MCF 10A (cell line): ENCODE measurements at regions not wholly inside any gene's neighbourhood (a gene's known extent, or its start where the extent isn't known, plus 50 kb on each side); places are given as distances from the start of the nearest gene placed in this dataset.
"Not testable (repeated sequence)": the region's sequence is repeated elsewhere in the genome, so short reads cannot be mapped to it uniquely, and the experiment has no call there.

Experiments used
- BruUV-seq: library from RNA; stranded (reverse); fragments of 400-500 nt; replicated peaks from 2 replicates; lab custom pipeline; 2021; lab: Mats Ljungman, UMichigan
- CTCF ChIA-PET: fragments of 300-600 bp; sonication (Branson Sonifier 250); formaldehyde crosslinking; extraction: SDS; loops from one replicate; lab custom pipeline; 2021; ENCODE audit warnings: antibody characterized with exemption, inconsistent platforms; lab: Yijun Ruan, JAX
- POLR2A ChIA-PET: fragments of 300-600, 350-650 bp; sonication (Branson Sonifier 250); formaldehyde crosslinking; extraction: SDS; loops from one replicate; lab custom pipeline; 2020; ENCODE audit warnings: antibody characterized with exemption, inconsistent platforms; lab: Yijun Ruan, JAX
- DNase-seq: peaks from one replicate; pipeline ENCODE4 v3.0.0-alpha.2; 2018; ENCODE audit not compliant: unreplicated experiment
- H3K27ac Mint-ChIP-seq: one replicate; pipeline ENCODE4 v1.8.0; 2022; ENCODE audit warnings: mild to moderate bottlenecking, low read depth, mixed read lengths; ENCODE audit not compliant: unreplicated experiment
- H3K27me3 Mint-ChIP-seq: one replicate; pipeline ENCODE4 v1.8.0; 2022; ENCODE audit warnings: mixed read lengths; ENCODE audit not compliant: insufficient read depth, unreplicated experiment
- H3K36me3 Mint-ChIP-seq: one replicate; pipeline ENCODE4 v1.8.0; 2022; ENCODE audit warnings: mild to moderate bottlenecking, moderate library complexity, mixed read lengths; ENCODE audit not compliant: insufficient read depth, unreplicated experiment
- H3K4me1 Mint-ChIP-seq: one replicate; pipeline ENCODE4 v1.8.0; 2022; ENCODE audit warnings: mixed read lengths; ENCODE audit not compliant: insufficient read depth, unreplicated experiment
- H3K4me3 Mint-ChIP-seq: one replicate; pipeline ENCODE4 v1.8.0; 2022; ENCODE audit warnings: mild to moderate bottlenecking, moderate library complexity, mixed read lengths; ENCODE audit not compliant: unreplicated experiment
- H3K9me3 Mint-ChIP-seq: one replicate; pipeline ENCODE4 v1.8.0; 2022; ENCODE audit warnings: mixed read lengths; ENCODE audit not compliant: unreplicated experiment
- CTCF ChIP-seq: fragments of 200-600 bp; IDR thresholded peaks from one replicate; pipeline ENCODE4 v1.8.0; 2022; ENCODE audit warnings: antibody characterized with exemption, mild to moderate bottlenecking; ENCODE audit not compliant: unreplicated experiment
- intact Hi-C: fragments of 100-400 bp; cut with micrococcal nuclease; formaldehyde crosslinking; loops from 2 replicates; pipeline ENCODE4 v1.14.1; 2022

- BruUV-seq, result no TSS peak
- Mint-ChIP-seq H3K4me3 (no peak overlapping the region), H3K27me3 (no peaks in the 10 kb centered on the region), H3K9me3 (no peaks in the 10 kb centered on the region), H3K4me1 (no peaks in the 10 kb centered on the region), H3K27ac (no peak overlapping the region), H3K36me3 (peaks cover 3% of the 10 kb centered on the region)
- no peak for TF ChIP-seq CTCF
- CTCF ChIA-PET, result interaction anchor here (0.8 to 2.6 kb wide), 2 partner anchors 14 to 114 kb away, joined by 3 to 6 read pairs; no protein-coding TSS in a partner anchor
- no peak for DNase-seq
- POLR2A ChIA-PET, result interaction anchor here (0.6 to 2.1 kb wide), 3 partner anchors 9 to 245 kb away, joined by 3 to 7 read pairs (median 4); no protein-coding TSS in a partner anchor
- intact Hi-C loops, result no loop called here
Measured at GRCh38 chr20:51945881-51946280, 143.6 kb upstream of the SALL4 start.

- POLR2A ChIA-PET, result interaction anchor here (1.7 to 2.1 kb wide), 2 partner anchors 10 to 40 kb away, joined by 4 to 7 read pairs; no protein-coding TSS in a partner anchor
Measured at GRCh38 chr20:51945177-51945576, 142.9 kb upstream of the SALL4 start.

GRCh38 chr20:51943761-51944160 is 141.4 kb upstream of the SALL4 start:
- intact Hi-C loops, result no loop called here
- Mint-ChIP-seq H3K27ac (no peak overlapping the region), H3K36me3 (peaks cover 5% of the 10 kb centered on the region), H3K27me3 (no peaks in the 10 kb centered on the region), H3K9me3 (no peaks in the 10 kb centered on the region), H3K4me1 (peaks cover 6% of the 10 kb centered on the region), H3K4me3 (no peak overlapping the region)
- no peak for DNase-seq
- CTCF ChIA-PET, result interaction anchor here (1.5 kb wide), 1 partner anchor 22 kb away, joined by 5 read pairs; no protein-coding TSS in a partner anchor
- POLR2A ChIA-PET, result no interaction called here
- no peak for TF ChIP-seq CTCF
- no TSS peak for BruUV-seq

More at GRCh38 chr20:51945177-51945576, 142.9 kb upstream of the SALL4 start:
- peaks cover 5% of the 10 kb centered on the region for H3K36me3 Mint-ChIP-seq
- CTCF ChIA-PET, result interaction anchor here (0.5 to 2.6 kb wide), 2 partner anchors 14 to 138 kb away, joined by 3 to 6 read pairs; no protein-coding TSS in a partner anchor
- no peaks in the 10 kb centered on the region for H3K9me3 Mint-ChIP-seq
- no peaks in the 10 kb centered on the region for H3K4me1 Mint-ChIP-seq
- no peak for TF ChIP-seq CTCF
- no peak overlapping the region for H3K27ac Mint-ChIP-seq
- H3K4me3 Mint-ChIP-seq, result no peak overlapping the region
- intact Hi-C loops, result no loop called here
- no TSS peak for BruUV-seq
- H3K27me3 Mint-ChIP-seq, result no peaks in the 10 kb centered on the region
- DNase-seq, result no peak

GRCh38 chr20:51943326-51943725 is 141.0 kb upstream of the SALL4 start:
- H3K27ac Mint-ChIP-seq, H3K9me3 Mint-ChIP-seq, BruUV-seq, H3K4me1 Mint-ChIP-seq, intact Hi-C loops, H3K27me3 Mint-ChIP-seq, H3K4me3 Mint-ChIP-seq, DNase-seq, H3K36me3 Mint-ChIP-seq, POLR2A ChIA-PET: not testable (repeated sequence)
- CTCF ChIA-PET, result interaction anchor here (1.5 kb wide), 1 partner anchor 23 kb away, joined by 5 read pairs; no protein-coding TSS in a partner anchor
